ENCODE measurements at regions not wholly inside any gene's neighbourhood (a gene's known extent, or its start where the extent isn't known, plus 50 kb on each side); places are given as distances from the start of the nearest gene placed in this dataset.

- dilution Hi-C loops (cut with MboI; ENCODE audit: extremely low pct_ligation_motif_present, low sequenced_read_pairs) (no loop called here), intact Hi-C loops (cut with micrococcal nuclease) (no loop called here)
- DNase-seq (ENCODE audit: low read depth, low spot score) = no peak
- Histone ChIP-seq H3K9me3 (replicated peaks; ENCODE audit: control insufficient read depth, insufficient read depth, low read length) (no peaks in the 10 kb centered on the region), H4K20me1 (replicated peaks; ENCODE audit: control insufficient read depth, extremely low read depth, insufficient read depth, low read length) (no peaks in the 10 kb centered on the region), H3K4me2 (ENCODE audit: insufficient read depth, low read length) (no peak overlapping the region), H2AFZ (ENCODE audit: low read depth, low read length) (no peak overlapping the region), H3K4me3 (replicated peaks in 1 of 3; ENCODE audit: insufficient read depth in 1 of 3, low read depth in 1 of 3, low read length in 3 of 3) (no peak overlapping the region), H3K36me3 (ENCODE audit: control insufficient read depth in 2 of 2, extremely low read depth in 1 of 2, insufficient read depth in 2 of 2, low read length in 2 of 2) (no peaks in the 10 kb centered on the region), H3K27ac (ENCODE audit: insufficient read depth, low read depth, low read length) (no peak overlapping the region), H3K27me3 (ENCODE audit: control insufficient read depth in 2 of 2, insufficient read depth in 2 of 2, low read length in 2 of 2) (no peaks in the 10 kb centered on the region), H3K9me1 (replicated peaks; ENCODE audit: control insufficient read depth, extremely low read depth, insufficient read depth, low read length) (no peaks in the 10 kb centered on the region), H3K9ac (replicated peaks; ENCODE audit: extremely low read depth, insufficient read depth, low read length) (no peak overlapping the region), H3K4me1 (ENCODE audit: control insufficient read depth, extremely low read depth, insufficient read depth, low read length) (no peaks in the 10 kb centered on the region), H3K79me2 (ENCODE audit: control insufficient read depth, insufficient read depth, low read length) (no peaks in the 10 kb centered on the region)
- no TSS peak for BruUV-seq (replicated peaks)
- FAIRE-seq = no peak
- POLR2A ChIA-PET = no interaction called here
- CTCF ChIA-PET = no interaction called here
- TF ChIP-seq POLR2AphosphoS5 (IDR thresholded peaks at IDR 0.05; ENCODE audit: insufficient read depth, low read depth, low read length) (no peak), GATA2 (IDR thresholded peaks at IDR 0.05; ENCODE audit: insufficient read depth, insufficient read length, low read depth, low read length) (no peak), MYC (IDR thresholded peaks at IDR 0.05; ENCODE audit: low read depth, low read length) (no peak), EZH2 (IDR thresholded peaks at IDR 0.05; ENCODE audit: borderline replicate concordance, low read depth, low read length, severe bottlenecking) (no peak), FOS (IDR thresholded peaks at IDR 0.05; ENCODE audit: borderline replicate concordance, insufficient read depth, low read length) (no peak)
These were observed 163.7 kb upstream of the GAS1 start for GRCh38 chr9:87111010-87111409.

GRCh38 chr9:87112656-87113055, 165.3 kb upstream of the GAS1 start:
- no peak overlapping the region for H3K4me3 ChIP-seq (replicated peaks in 1 of 3; ENCODE audit: insufficient read depth in 1 of 3, low read depth in 1 of 3, low read length in 3 of 3)
- dilution Hi-C loops (cut with MboI; ENCODE audit: extremely low pct_ligation_motif_present, low sequenced_read_pairs) (no loop called here), intact Hi-C loops (cut with micrococcal nuclease) (no loop called here)
- no peaks in the 10 kb centered on the region for H3K9me3 ChIP-seq (replicated peaks; ENCODE audit: control insufficient read depth, insufficient read depth, low read length)
- H2AFZ ChIP-seq (ENCODE audit: low read depth, low read length) = no peak overlapping the region
- H3K27me3 ChIP-seq (ENCODE audit: control insufficient read depth in 2 of 2, insufficient read depth in 2 of 2, low read length in 2 of 2) = no peaks in the 10 kb centered on the region
- FAIRE-seq (no peak), DNase-seq (ENCODE audit: low read depth, low spot score) (no peak)
- no peak overlapping the region for H3K9ac ChIP-seq (replicated peaks; ENCODE audit: extremely low read depth, insufficient read depth, low read length)
- no peak overlapping the region for H3K27ac ChIP-seq (ENCODE audit: insufficient read depth, low read depth, low read length)
- TF ChIP-seq MYC (IDR thresholded peaks at IDR 0.05; ENCODE audit: low read depth, low read length) (no peak), MAX (IDR thresholded peaks at IDR 0.05; ENCODE audit: insufficient read depth, insufficient read length) (no peak), JUN (IDR thresholded peaks at IDR 0.05; ENCODE audit: borderline replicate concordance, insufficient read depth, insufficient read length, low read depth) (no peak), POLR2AphosphoS5 (IDR thresholded peaks at IDR 0.05; ENCODE audit: insufficient read depth, low read depth, low read length) (no peak), POLR2A (IDR thresholded peaks at IDR 0.05; ENCODE audit: low read depth, low read length) (no peak), GATA2 (IDR thresholded peaks at IDR 0.05; ENCODE audit: insufficient read depth, insufficient read length, low read depth, low read length) (no peak), EZH2 (IDR thresholded peaks at IDR 0.05; ENCODE audit: borderline replicate concordance, low read depth, low read length, severe bottlenecking) (no peak), FOS (IDR thresholded peaks at IDR 0.05; ENCODE audit: borderline replicate concordance, insufficient read depth, low read length) (no peak), CTCF (IDR thresholded peaks at IDR 0.05; ENCODE audit: extremely low read depth in 1 of 2, insufficient read depth in 1 of 2, low read depth in 1 of 2, low read length in 2 of 2) (no peak)
- no peaks in the 10 kb centered on the region for H3K36me3 ChIP-seq (ENCODE audit: control insufficient read depth in 2 of 2, extremely low read depth in 1 of 2, insufficient read depth in 2 of 2, low read length in 2 of 2)
- ChIA-PET CTCF (no interaction called here), POLR2A (no interaction called here)
- H3K79me2 ChIP-seq (ENCODE audit: control insufficient read depth, insufficient read depth, low read length) = no peaks in the 10 kb centered on the region
- no peaks in the 10 kb centered on the region for H4K20me1 ChIP-seq (replicated peaks; ENCODE audit: control insufficient read depth, extremely low read depth, insufficient read depth, low read length)
- H3K4me1 ChIP-seq (ENCODE audit: control insufficient read depth, extremely low read depth, insufficient read depth, low read length) = no peaks in the 10 kb centered on the region
- no TSS peak for BruUV-seq (replicated peaks)
- no peaks in the 10 kb centered on the region for H3K9me1 ChIP-seq (replicated peaks; ENCODE audit: control insufficient read depth, extremely low read depth, insufficient read depth, low read length)
- no peak overlapping the region for H3K4me2 ChIP-seq (ENCODE audit: insufficient read depth, low read length)

Measured in endothelial cell of umbilical vein (primary cell).